GM12892 (cell line): ENCODE measurements at regions not wholly inside any gene's neighbourhood (a gene's known extent, or its start where the extent isn't known, plus 50 kb on each side); places are given as distances from the start of the nearest gene placed in this dataset.

Experiments used
- DNase-seq: peaks from one replicate; pipeline ENCODE4 v3.0.0; 2011; ENCODE audit not compliant: insufficient read length
- FAIRE-seq: peaks from 2 replicates; lab custom pipeline; 2011; peaks lifted over from hg19 to GRCh38; lab: Jason Lieb, UNC
- POLR2A ChIP-seq: IDR thresholded peaks from 2 replicates; pipeline ENCODE4 v1.6.1; 2011; ENCODE audit warnings: low read depth, low read length, control low read depth
- POLR2AphosphoS5 ChIP-seq: IDR thresholded peaks from 2 replicates; pipeline ENCODE4 v1.6.1; 2011; ENCODE audit warnings: low read depth, low read length, control low read depth
- TAF1 ChIP-seq: IDR thresholded peaks from 2 replicates; pipeline ENCODE4 v1.6.1; 2011; ENCODE audit warnings: low read depth, mild to moderate bottlenecking, control low read depth, low read length, borderline replicate concordance

DNA sequence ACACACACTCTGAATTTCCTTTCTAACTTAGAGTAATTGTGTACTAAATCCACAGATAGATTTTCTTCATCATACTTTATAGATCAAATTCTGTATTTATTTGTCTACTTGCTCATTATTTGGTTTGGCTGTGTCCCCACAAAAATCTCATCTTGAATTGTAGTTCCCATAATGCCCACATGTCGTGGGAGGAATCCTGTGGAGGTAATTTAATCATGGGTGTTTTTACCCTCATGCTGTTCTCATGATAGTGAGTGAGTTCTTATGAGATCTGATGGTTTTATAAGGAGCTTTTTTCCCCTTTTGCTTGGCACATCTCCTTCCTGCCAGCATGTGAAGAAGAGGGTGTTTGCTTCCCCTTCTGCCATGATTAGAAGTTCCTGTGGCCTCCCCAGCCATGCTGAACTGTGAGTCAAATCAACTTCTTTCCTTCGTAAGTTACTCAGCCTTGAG is 198.3 kb upstream of the TGFBR2 start:
- FAIRE-seq: no peak

DNA sequence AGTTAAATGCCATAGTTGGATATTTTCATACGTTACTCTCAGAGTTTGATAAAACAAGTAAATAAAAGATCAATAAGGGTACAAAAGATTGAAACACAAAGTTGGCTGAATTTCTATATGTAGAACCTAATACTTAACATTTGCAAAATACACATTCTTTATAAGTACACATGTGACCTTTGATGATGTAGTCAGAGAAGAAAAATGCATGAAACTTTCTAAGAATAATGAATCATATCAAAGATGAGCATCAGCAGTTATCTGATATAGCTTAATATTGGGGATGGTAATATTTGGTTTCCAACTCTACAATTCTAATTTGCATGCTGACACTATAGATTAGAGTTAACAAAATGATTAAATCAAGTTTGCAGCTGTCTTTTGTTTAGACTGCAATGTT is 188.0 kb upstream of the TGFBR2 start:
- DNase-seq (no peak), FAIRE-seq (no peak)
- TF ChIP-seq POLR2A: no peak
- no peak for TF ChIP-seq TAF1
- TF ChIP-seq POLR2AphosphoS5: no peak

More for the DNA sequence above, 198.3 kb upstream of the TGFBR2 start:
- no peak for DNase-seq
- TF ChIP-seq TAF1: no peak
- no peak for TF ChIP-seq POLR2A
- no peak for TF ChIP-seq POLR2AphosphoS5

DNA sequence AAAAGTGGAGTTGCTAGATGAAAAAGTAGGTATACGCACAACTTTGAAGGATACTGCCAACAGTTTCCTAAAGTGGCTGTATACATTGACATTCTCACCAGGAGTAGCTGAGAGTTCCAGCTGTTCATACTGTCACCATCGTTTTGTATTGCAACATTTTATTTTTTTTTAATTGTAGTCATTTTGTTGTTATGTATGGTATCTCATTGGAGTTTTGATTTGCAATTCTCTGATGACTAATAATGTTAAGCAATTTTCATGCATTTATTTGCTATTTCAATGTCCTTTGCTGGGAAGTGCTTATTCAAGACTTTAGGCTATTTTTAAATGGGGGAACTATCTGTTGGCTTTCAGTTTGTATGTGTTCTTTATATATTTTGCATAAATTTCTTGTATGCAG is 185.1 kb upstream of the TGFBR2 start:
- DNase-seq (no peak), FAIRE-seq (no peak)
- TF ChIP-seq POLR2A (no peak), TAF1 (no peak), POLR2AphosphoS5 (no peak)

DNA sequence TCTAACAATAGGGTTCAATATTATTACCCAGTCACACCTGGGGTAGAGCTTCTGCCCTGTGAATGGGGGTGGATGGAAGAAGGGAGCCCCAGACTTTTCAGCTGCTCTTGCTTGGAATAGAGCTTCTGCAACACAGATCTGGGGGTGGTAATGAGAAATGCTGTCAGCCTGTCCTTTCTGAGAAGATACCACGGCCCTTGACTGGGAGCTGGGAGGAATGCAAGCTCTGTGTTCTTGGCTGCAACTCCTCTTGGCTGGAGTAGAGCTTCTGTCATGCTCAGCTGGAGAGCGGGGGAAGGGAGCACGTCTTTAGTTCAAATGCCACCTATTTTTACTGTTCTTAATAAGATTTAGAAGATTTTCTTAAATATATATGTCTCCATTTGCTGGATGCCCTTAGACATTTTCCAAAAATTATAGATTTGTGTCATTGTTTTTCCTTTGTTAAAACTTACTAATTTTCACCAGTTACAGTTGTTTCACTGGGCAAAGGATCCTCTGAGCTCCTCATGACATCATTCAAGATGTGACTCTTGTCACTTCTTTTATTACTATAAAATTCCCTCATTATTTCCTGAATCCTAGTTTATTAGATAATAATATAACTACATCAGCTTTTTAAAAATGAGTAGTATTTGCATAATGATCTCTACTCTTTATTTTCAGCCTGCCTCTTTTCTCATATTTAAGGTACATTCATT is 180.0 kb upstream of the TGFBR2 start:
- TF ChIP-seq POLR2AphosphoS5: no peak
- FAIRE-seq (no peak), DNase-seq (no peak)

DNA sequence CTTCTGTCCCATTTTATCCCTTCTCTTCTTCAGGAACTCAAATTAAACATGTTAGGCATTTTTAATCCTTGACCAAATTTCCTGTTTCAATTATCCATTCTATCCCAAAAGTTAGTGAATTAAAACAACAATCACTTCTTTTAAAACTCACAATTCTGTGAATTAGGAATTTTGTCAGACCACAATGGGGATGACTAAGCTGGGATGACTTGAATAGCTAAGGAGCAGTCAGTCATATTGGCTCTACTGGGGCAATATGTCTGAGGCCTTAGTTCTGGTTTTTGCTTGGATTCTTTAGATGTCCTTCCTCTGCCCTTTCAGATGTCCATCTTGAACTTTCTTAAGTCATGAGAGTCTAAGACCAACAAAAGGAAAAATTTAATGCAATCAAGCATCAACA is 178.2 kb upstream of the TGFBR2 start:
- DNase-seq: no peak
- no peak for FAIRE-seq
- TF ChIP-seq TAF1 (no peak), POLR2AphosphoS5 (no peak), POLR2A (no peak)

DNA sequence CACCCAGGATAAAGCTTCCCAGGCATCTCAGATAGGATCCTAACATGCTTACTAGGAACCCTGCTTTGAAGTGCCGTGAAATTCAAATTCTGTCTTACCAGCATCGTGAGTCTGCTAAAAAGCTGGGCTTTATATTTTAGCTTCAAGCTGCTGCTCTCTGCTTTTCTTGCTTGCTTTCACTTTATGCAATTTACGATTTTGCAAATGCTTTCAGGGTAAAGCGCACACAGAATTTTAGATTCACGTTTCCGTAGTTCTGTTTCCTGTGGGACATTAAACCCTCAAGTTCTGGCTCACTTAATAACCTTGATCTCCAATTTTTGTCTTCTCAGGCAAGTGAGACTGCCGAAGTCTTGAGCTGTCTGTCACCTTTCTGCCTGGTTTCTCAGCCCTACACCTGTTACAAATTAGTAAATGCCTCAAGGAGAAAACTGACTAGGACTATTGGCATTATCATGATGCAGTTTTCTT is 170.5 kb upstream of the TGFBR2 start:
- FAIRE-seq (no peak), DNase-seq (no peak)
- TF ChIP-seq TAF1 (no peak), POLR2AphosphoS5 (no peak), POLR2A (no peak)

DNA sequence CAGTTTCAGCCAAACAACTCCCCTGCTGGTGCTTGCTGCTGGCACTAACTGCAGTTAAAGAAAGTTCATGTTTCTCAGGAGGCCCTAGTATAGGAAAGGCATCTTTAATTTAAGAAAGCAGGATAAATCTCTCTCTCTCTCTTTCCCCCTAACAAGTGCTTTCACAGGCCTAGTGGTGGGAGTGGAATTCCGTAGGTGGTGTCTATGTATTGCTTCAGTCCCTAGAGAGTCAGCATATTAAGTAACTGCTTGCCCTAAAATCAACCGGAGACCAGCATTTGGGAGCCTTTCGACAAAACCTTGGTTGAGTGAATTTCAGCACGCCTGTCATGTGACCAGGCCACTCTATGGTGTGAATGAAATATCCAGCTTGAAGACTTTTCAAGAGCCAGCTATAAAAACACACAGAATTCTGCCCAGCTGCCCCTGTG is 169.2 kb upstream of the TGFBR2 start:
- no peak for TF ChIP-seq POLR2A
- no peak for TF ChIP-seq TAF1
- TF ChIP-seq POLR2AphosphoS5: no peak
- DNase-seq (no peak), FAIRE-seq (no peak)

DNA sequence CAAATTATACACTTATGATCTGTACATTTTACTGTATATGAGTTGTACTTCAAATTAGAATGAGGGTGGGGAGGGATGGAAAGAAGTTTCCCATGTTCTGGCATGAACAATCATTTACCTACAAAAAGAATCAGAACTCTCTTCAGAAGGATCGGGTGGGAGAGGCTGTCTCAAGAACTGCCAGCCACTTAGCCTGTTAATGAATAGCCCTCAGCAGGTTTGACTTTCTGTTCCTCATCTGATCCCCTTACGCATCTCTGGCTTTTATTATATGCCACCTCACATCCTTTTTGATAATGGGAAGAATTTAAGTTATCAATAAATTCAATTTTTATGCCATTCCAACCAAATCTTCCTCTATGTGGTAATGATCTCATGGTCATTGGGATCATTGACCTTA is 168.3 kb upstream of the TGFBR2 start:
- DNase-seq: no peak
- no peak for FAIRE-seq

DNA sequence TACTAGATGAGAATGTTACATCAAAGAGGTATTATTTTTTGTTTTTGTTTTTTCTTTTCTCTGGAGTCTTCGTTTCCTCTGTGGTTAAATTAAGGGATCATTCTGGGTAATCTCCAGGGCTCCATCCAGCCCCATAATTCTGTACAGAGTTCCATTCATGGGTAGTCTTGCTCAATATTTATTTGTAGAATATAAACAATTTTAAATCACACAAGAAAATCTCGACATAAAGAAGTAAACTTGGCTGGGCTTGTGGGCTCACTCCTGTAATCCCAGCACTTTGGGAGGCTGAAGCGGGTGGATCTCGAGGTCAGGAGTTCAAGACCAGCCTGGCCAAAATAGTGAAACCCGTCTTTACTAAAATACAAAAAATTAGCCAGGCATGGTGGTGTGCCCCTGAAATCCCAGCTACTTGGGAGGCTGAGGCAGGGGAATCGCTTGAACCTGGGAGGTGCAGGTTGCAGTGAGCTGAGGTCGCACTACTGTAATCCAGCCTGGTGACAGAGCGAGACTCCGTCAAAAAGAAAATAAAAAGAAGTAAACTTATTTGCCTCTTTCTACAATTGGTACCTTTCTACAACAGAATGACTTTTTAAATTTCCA is 166.8 kb upstream of the TGFBR2 start:
- DNase-seq (no peak), FAIRE-seq (no peak)
- TF ChIP-seq POLR2AphosphoS5 (no peak), POLR2A (no peak), TAF1 (no peak)

More for the DNA sequence above, 168.3 kb upstream of the TGFBR2 start:
- TF ChIP-seq TAF1 (no peak), POLR2A (no peak), POLR2AphosphoS5 (no peak)

DNA sequence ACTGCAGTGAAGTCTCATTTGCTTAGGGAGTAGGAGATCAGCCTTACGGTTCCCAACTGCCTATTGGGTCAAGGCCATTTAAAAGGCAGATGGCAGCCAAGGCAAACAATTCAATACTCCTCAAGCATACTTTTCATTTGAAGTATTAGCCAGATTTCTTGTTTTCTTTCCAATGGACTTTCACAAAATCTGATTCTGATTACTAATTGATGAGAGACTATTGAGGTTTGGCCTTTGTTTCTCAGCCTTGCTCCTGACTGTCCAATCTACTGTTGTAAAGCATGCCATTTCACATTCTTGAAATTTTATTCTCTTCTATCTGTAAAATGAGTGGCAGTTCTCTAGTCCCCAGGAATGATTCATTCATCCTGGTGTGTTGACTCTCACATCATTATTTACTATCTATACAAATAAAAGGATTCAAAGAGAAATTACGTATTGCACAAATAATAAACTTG is 166.2 kb upstream of the TGFBR2 start:
- TF ChIP-seq TAF1 (no peak), POLR2A (no peak), POLR2AphosphoS5 (no peak)
- DNase-seq: no peak
- no peak for FAIRE-seq

DNA sequence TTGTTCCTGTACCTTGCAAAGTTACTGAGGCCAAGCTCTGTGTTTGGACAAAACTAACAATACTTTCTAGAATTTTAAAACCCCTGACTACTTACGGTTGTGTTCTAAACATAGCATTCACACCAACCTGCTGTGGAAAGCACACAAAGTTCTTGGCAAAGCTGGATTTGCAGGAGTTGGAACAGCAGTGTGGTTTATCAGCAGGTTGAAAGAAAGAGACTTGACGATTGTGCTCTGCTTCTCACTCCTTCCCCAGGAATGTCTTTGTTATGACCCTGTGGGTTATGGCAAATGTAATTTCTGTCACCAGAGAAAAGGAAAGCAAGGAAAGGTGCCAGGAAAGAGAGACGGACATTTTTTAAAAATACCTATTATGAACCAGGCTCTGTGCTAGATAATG is 165.5 kb upstream of the TGFBR2 start:
- TF ChIP-seq TAF1 (no peak), POLR2AphosphoS5 (no peak), POLR2A (no peak)
- FAIRE-seq (no peak), DNase-seq (no peak)
